Hepatocyte (in vitro differentiated cells): ENCODE measurements at regions not wholly inside any gene's neighbourhood (a gene's known extent, or its start where the extent isn't known, plus 50 kb on each side); places are given as distances from the start of the nearest gene placed in this dataset.

ENCODE experiments used
- EZH2 ChIP-seq: fragments of 200-600 bp; sonication (generic); IDR thresholded peaks from 2 replicates; pipeline ENCODE4 v1.6.1; 2016; ENCODE audit warnings: antibody characterized with exemption, mild to moderate bottlenecking, borderline replicate concordance
- TF ChIP-seq, protein P1 (sequence below): fragments of 200-600 bp; sonication (generic); IDR thresholded peaks from 2 replicates; pipeline ENCODE4 v1.5.1; 2016; ENCODE audit warnings: antibody characterized with exemption, mild to moderate bottlenecking; ENCODE audit not compliant: poor library complexity

DNA sequence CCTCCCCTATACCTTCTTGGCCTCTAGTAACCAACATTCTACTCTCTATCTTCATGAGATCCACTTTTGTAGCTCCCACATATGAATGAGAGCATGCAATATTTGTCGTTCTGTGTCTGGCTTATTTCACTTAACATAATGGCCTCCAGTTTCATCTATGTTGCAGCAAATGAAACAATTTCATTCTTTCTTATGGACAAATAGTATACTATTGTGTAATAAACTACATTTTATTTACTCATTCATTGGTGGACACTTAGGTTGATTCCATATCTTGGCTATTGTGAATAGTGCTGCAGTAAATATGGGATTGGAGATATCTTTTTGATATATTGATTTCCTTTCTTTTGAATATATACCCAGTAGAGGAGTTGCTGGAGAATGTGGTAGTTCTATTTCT, 151.1 kb downstream of the JRKL start:
- TF ChIP-seq, protein P1, sequence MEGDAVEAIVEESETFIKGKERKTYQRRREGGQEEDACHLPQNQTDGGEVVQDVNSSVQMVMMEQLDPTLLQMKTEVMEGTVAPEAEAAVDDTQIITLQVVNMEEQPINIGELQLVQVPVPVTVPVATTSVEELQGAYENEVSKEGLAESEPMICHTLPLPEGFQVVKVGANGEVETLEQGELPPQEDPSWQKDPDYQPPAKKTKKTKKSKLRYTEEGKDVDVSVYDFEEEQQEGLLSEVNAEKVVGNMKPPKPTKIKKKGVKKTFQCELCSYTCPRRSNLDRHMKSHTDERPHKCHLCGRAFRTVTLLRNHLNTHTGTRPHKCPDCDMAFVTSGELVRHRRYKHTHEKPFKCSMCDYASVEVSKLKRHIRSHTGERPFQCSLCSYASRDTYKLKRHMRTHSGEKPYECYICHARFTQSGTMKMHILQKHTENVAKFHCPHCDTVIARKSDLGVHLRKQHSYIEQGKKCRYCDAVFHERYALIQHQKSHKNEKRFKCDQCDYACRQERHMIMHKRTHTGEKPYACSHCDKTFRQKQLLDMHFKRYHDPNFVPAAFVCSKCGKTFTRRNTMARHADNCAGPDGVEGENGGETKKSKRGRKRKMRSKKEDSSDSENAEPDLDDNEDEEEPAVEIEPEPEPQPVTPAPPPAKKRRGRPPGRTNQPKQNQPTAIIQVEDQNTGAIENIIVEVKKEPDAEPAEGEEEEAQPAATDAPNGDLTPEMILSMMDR = no peak
- TF ChIP-seq EZH2 = no peak
